ENCODE measurements at regions not wholly inside any gene's neighbourhood (a gene's known extent, or its start where the extent isn't known, plus 50 kb on each side); places are given as distances from the start of the nearest gene placed in this dataset.

DNA sequence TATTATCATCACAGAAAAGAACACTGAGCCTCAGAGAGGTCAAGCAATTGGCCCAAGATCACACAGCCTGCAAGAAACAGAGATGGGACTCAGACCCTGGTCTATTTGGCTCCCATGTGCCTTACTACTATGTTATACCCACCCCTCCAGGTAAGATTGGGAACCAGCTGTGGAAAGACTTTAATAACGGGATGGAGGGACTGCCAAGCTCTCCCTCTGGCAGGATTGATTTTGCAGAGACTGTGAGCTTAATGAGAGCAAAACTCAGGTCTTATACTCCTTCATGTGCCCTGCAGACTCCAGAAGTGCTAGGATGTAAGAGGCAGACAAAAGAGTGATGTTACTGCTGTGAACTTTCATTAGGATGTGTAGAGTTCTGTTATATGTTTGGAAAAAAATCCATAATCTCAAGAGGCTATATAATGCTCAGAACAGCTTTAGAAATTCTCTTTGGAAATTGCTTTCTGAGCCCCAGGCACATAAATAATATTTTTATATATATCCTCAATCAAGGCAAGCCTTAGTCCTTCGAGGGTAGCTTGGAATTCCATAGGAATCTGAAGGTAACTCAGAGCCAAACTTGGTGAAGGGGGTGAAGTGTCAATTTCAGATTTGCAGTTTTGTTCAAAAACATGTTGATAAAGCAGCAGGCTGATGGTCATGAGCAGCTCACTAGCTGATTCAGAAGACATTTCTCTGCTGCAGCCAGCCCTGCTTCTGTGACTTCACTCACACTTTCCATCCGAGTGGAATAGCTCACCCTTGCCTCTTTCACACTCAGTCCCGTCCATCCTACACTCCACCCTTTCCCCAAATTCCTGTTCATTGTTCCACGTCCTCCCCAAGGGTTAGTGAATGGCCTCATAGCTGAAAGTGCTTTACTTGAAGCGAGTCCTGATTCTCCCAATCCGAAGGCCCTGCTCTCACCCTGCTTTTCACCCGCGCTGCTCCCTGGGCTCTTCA is 188.8 kb downstream of the SNX19 start:
- TF ChIP-seq, protein P1, sequence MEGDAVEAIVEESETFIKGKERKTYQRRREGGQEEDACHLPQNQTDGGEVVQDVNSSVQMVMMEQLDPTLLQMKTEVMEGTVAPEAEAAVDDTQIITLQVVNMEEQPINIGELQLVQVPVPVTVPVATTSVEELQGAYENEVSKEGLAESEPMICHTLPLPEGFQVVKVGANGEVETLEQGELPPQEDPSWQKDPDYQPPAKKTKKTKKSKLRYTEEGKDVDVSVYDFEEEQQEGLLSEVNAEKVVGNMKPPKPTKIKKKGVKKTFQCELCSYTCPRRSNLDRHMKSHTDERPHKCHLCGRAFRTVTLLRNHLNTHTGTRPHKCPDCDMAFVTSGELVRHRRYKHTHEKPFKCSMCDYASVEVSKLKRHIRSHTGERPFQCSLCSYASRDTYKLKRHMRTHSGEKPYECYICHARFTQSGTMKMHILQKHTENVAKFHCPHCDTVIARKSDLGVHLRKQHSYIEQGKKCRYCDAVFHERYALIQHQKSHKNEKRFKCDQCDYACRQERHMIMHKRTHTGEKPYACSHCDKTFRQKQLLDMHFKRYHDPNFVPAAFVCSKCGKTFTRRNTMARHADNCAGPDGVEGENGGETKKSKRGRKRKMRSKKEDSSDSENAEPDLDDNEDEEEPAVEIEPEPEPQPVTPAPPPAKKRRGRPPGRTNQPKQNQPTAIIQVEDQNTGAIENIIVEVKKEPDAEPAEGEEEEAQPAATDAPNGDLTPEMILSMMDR (IDR thresholded peaks at IDR 0.05) = no peak
- TF ChIP-seq EP300 (IDR thresholded peaks at IDR 0.05) (no peak), POLR2A (IDR thresholded peaks at IDR 0.05) (no peak)

All from ovary (tissue), 3 donors.